ENCODE measurements at regions not wholly inside any gene's neighbourhood (a gene's known extent, or its start where the extent isn't known, plus 50 kb on each side); places are given as distances from the start of the nearest gene placed in this dataset.

- no peaks in the 10 kb centered on the region for H3K9me2 ChIP-seq (replicated peaks; ENCODE audit: insufficient read depth, low read length)
- no peak overlapping the region for H3K9ac ChIP-seq (ENCODE audit: low read length)
- H2AFZ ChIP-seq (ENCODE audit: low read length) = no peak overlapping the region
- H3K79me2 ChIP-seq (ENCODE audit: low read length) = no peaks in the 10 kb centered on the region
- no peaks in the 10 kb centered on the region for H3K9me3 ChIP-seq (ENCODE audit: low read length)
- DNase-seq = no peak
- H3K27ac ChIP-seq (ENCODE audit: low read length) = no peak overlapping the region
- H4K20me1 ChIP-seq (ENCODE audit: insufficient read depth, low read depth, low read length) = no peaks in the 10 kb centered on the region
- H3K4me1 ChIP-seq (ENCODE audit: low read length) = no peaks in the 10 kb centered on the region
- no peaks in the 10 kb centered on the region for H3K36me3 ChIP-seq (ENCODE audit: insufficient read depth, low read length)
- H3K4me2 ChIP-seq (ENCODE audit: low read depth, low read length, poor library complexity, severe bottlenecking) = no peak overlapping the region
- no peaks in the 10 kb centered on the region for H3K27me3 ChIP-seq (ENCODE audit: low read length)
- no peak overlapping the region for H3K4me3 ChIP-seq (ENCODE audit: low read length)
Measured at GRCh38 chr16:86437348-86437747, 73.0 kb upstream of the FOXF1 start.

GRCh38 chr16:86442703-86443102, 67.6 kb upstream of the FOXF1 start:
- Histone ChIP-seq H3K4me3 (ENCODE audit: low read length) (no peak overlapping the region), H3K9me3 (ENCODE audit: low read length) (no peaks in the 10 kb centered on the region; the same call in 1 of the 2 replicates), H3K4me1 (ENCODE audit: low read length) (no peaks in the 10 kb centered on the region), H2AFZ (ENCODE audit: low read length) (no peak overlapping the region), H3K27ac (ENCODE audit: low read length) (no peak overlapping the region), H4K20me1 (ENCODE audit: insufficient read depth, low read depth, low read length) (no peaks in the 10 kb centered on the region), H3K79me2 (ENCODE audit: low read length) (no peaks in the 10 kb centered on the region), H3K9ac (ENCODE audit: low read length) (no peak overlapping the region), H3K9me2 (replicated peaks; ENCODE audit: insufficient read depth, low read length) (no peaks in the 10 kb centered on the region), H3K4me2 (ENCODE audit: low read depth, low read length, poor library complexity, severe bottlenecking) (no peak overlapping the region), H3K27me3 (ENCODE audit: low read length) (no peaks in the 10 kb centered on the region), H3K36me3 (ENCODE audit: insufficient read depth, low read length) (no peaks in the 10 kb centered on the region)
- no peak for DNase-seq

- no peaks in the 10 kb centered on the region for H3K9me2 ChIP-seq (replicated peaks; ENCODE audit: insufficient read depth, low read length)
- no peaks in the 10 kb centered on the region for H3K36me3 ChIP-seq (ENCODE audit: insufficient read depth, low read length)
- H3K27me3 ChIP-seq (ENCODE audit: low read length) = no peaks in the 10 kb centered on the region
- no peak for DNase-seq
- no peaks in the 10 kb centered on the region for H3K79me2 ChIP-seq (ENCODE audit: low read length)
- H2AFZ ChIP-seq (ENCODE audit: low read length) = no peak overlapping the region
- H3K9me3 ChIP-seq (ENCODE audit: low read length) = no peaks in the 10 kb centered on the region; the same call in 1 of the 2 replicates
- no peak overlapping the region for H3K4me3 ChIP-seq (ENCODE audit: low read length)
- H3K27ac ChIP-seq (ENCODE audit: low read length) = no peak overlapping the region
- H3K9ac ChIP-seq (ENCODE audit: low read length) = no peak overlapping the region
- H3K4me1 ChIP-seq (ENCODE audit: low read length) = no peaks in the 10 kb centered on the region
- H4K20me1 ChIP-seq (ENCODE audit: insufficient read depth, low read depth, low read length) = no peaks in the 10 kb centered on the region
- no peak overlapping the region for H3K4me2 ChIP-seq (ENCODE audit: low read depth, low read length, poor library complexity, severe bottlenecking)
Measured at GRCh38 chr16:86443508-86444147, 66.7 kb upstream of the FOXF1 start.

- Histone ChIP-seq H3K9ac (ENCODE audit: low read length) (no peak overlapping the region), H3K4me3 (ENCODE audit: low read length) (no peak overlapping the region), H2AFZ (ENCODE audit: low read length) (no peak overlapping the region), H3K36me3 (ENCODE audit: insufficient read depth, low read length) (no peaks in the 10 kb centered on the region), H4K20me1 (ENCODE audit: insufficient read depth, low read depth, low read length) (no peaks in the 10 kb centered on the region), H3K79me2 (ENCODE audit: low read length) (no peaks in the 10 kb centered on the region), H3K9me2 (replicated peaks; ENCODE audit: insufficient read depth, low read length) (no peaks in the 10 kb centered on the region), H3K4me1 (ENCODE audit: low read length) (no peaks in the 10 kb centered on the region), H3K9me3 (ENCODE audit: low read length) (no peaks in the 10 kb centered on the region; the same call in 1 of the 2 replicates), H3K27ac (ENCODE audit: low read length) (no peak overlapping the region), H3K27me3 (ENCODE audit: low read length) (no peaks in the 10 kb centered on the region), H3K4me2 (ENCODE audit: low read depth, low read length, poor library complexity, severe bottlenecking) (no peak overlapping the region)
- no peak for DNase-seq
Measured at GRCh38 chr16:86444261-86444660, 66.1 kb upstream of the FOXF1 start.

GRCh38 chr16:86444661-86445060, 65.7 kb upstream of the FOXF1 start:
- Histone ChIP-seq H3K79me2 (ENCODE audit: low read length) (no peaks in the 10 kb centered on the region), H3K27ac (ENCODE audit: low read length) (no peak overlapping the region), H3K9ac (ENCODE audit: low read length) (no peak overlapping the region), H3K9me3 (ENCODE audit: low read length) (no peaks in the 10 kb centered on the region; the same call in 1 of the 2 replicates), H3K36me3 (ENCODE audit: insufficient read depth, low read length) (no peaks in the 10 kb centered on the region), H3K4me3 (ENCODE audit: low read length) (no peak overlapping the region), H3K4me1 (ENCODE audit: low read length) (no peaks in the 10 kb centered on the region), H3K4me2 (ENCODE audit: low read depth, low read length, poor library complexity, severe bottlenecking) (no peak overlapping the region), H2AFZ (ENCODE audit: low read length) (no peak overlapping the region), H3K27me3 (ENCODE audit: low read length) (no peaks in the 10 kb centered on the region), H3K9me2 (replicated peaks; ENCODE audit: insufficient read depth, low read length) (no peaks in the 10 kb centered on the region), H4K20me1 (ENCODE audit: insufficient read depth, low read depth, low read length) (no peaks in the 10 kb centered on the region)
- no peak for DNase-seq

GRCh38 chr16:86446279-86446678, 64.0 kb upstream of the FOXF1 start:
- H3K27me3 ChIP-seq (ENCODE audit: low read length) = no peaks in the 10 kb centered on the region
- H4K20me1 ChIP-seq (ENCODE audit: insufficient read depth, low read depth, low read length) = no peaks in the 10 kb centered on the region
- H3K9me3 ChIP-seq (ENCODE audit: low read length) = no peaks in the 10 kb centered on the region; the same call in 1 of the 2 replicates

GRCh38 chr16:86447228-86447627, 63.1 kb upstream of the FOXF1 start:
- Histone ChIP-seq H3K9ac (ENCODE audit: low read length) (no peak overlapping the region), H2AFZ (ENCODE audit: low read length) (no peak overlapping the region), H3K4me3 (ENCODE audit: low read length) (no peak overlapping the region), H3K27me3 (ENCODE audit: low read length) (no peaks in the 10 kb centered on the region), H3K36me3 (ENCODE audit: insufficient read depth, low read length) (no peaks in the 10 kb centered on the region), H3K9me2 (replicated peaks; ENCODE audit: insufficient read depth, low read length) (no peaks in the 10 kb centered on the region), H3K79me2 (ENCODE audit: low read length) (no peaks in the 10 kb centered on the region), H3K27ac (ENCODE audit: low read length) (no peak overlapping the region), H3K9me3 (ENCODE audit: low read length) (no peaks in the 10 kb centered on the region; the same call in 1 of the 2 replicates), H3K4me1 (ENCODE audit: low read length) (no peaks in the 10 kb centered on the region), H4K20me1 (ENCODE audit: insufficient read depth, low read depth, low read length) (no peaks in the 10 kb centered on the region), H3K4me2 (ENCODE audit: low read depth, low read length, poor library complexity, severe bottlenecking) (no peak overlapping the region)
- DNase-seq = no peak

More at GRCh38 chr16:86446279-86446678, 64.0 kb upstream of the FOXF1 start:
- no peak for DNase-seq
- no peaks in the 10 kb centered on the region for H3K9me2 ChIP-seq (replicated peaks; ENCODE audit: insufficient read depth, low read length)
- no peak overlapping the region for H3K4me3 ChIP-seq (ENCODE audit: low read length)
- H2AFZ ChIP-seq (ENCODE audit: low read length) = no peak overlapping the region
- no peak overlapping the region for H3K27ac ChIP-seq (ENCODE audit: low read length)
- H3K79me2 ChIP-seq (ENCODE audit: low read length) = no peaks in the 10 kb centered on the region
- no peak overlapping the region for H3K9ac ChIP-seq (ENCODE audit: low read length)
- H3K4me1 ChIP-seq (ENCODE audit: low read length) = no peaks in the 10 kb centered on the region
- no peak overlapping the region for H3K4me2 ChIP-seq (ENCODE audit: low read depth, low read length, poor library complexity, severe bottlenecking)
- H3K36me3 ChIP-seq (ENCODE audit: insufficient read depth, low read length) = no peaks in the 10 kb centered on the region

GRCh38 chr16:86448306-86448890, 61.9 kb upstream of the FOXF1 start:
- H3K9ac ChIP-seq (ENCODE audit: low read length) = no peak overlapping the region
- no peaks in the 10 kb centered on the region for H3K36me3 ChIP-seq (ENCODE audit: insufficient read depth, low read length)
- H3K79me2 ChIP-seq (ENCODE audit: low read length) = no peaks in the 10 kb centered on the region
- no peaks in the 10 kb centered on the region; the same call in 1 of the 2 replicates for H3K9me3 ChIP-seq (ENCODE audit: low read length)
- no peak overlapping the region for H2AFZ ChIP-seq (ENCODE audit: low read length)
- H3K27ac ChIP-seq (ENCODE audit: low read length) = no peak overlapping the region
- no peaks in the 10 kb centered on the region for H4K20me1 ChIP-seq (ENCODE audit: insufficient read depth, low read depth, low read length)
- no peaks in the 10 kb centered on the region for H3K9me2 ChIP-seq (replicated peaks; ENCODE audit: insufficient read depth, low read length)
- H3K4me1 ChIP-seq (ENCODE audit: low read length) = no peaks in the 10 kb centered on the region
- H3K27me3 ChIP-seq (ENCODE audit: low read length) = no peaks in the 10 kb centered on the region
- H3K4me2 ChIP-seq (ENCODE audit: low read depth, low read length, poor library complexity, severe bottlenecking) = no peak overlapping the region
- DNase-seq = no peak
- no peak overlapping the region for H3K4me3 ChIP-seq (ENCODE audit: low read length)
